ENCODE measurements at regions not wholly inside any gene's neighbourhood (a gene's known extent, or its start where the extent isn't known, plus 50 kb on each side); places are given as distances from the start of the nearest gene placed in this dataset.

DNA sequence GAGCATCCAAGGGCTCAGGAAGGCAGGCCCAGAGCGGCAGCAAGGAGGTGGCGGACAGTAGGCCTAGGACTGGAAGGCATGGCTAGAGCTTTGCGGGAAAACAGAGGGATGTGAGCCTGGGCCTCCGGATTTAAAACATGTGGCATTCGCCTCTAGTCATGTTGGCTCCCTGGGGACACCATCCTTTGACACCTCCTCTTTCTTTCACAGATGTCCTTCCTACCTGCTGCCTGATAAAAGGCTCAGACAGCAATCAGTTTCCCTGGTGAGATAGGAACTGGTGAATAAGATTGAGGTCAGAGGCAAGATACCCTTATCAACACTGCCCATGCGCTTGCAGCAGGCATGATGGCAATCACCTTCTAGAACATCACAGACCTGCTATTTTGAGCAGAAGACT lies 277.6 kb downstream of the SIPA1L2 start:
- H3K27me3 ChIP-seq (ENCODE audit: insufficient read depth, low read depth, low read length) = no peaks in the 10 kb centered on the region
- H3K9me2 ChIP-seq (ENCODE audit: insufficient read depth, low read length) = no peaks in the 10 kb centered on the region
- H3K4me3 ChIP-seq (ENCODE audit: low read length) = no peak overlapping the region
- no peaks in the 10 kb centered on the region for H4K20me1 ChIP-seq (ENCODE audit: insufficient read depth)
- no peak overlapping the region for H3K27ac ChIP-seq (ENCODE audit: low read length)
- H2AFZ ChIP-seq (ENCODE audit: low read depth, low read length) = no peak overlapping the region
- H3K79me2 ChIP-seq (replicated peaks; ENCODE audit: insufficient read depth, low read length) = no peaks in the 10 kb centered on the region
- no peaks in the 10 kb centered on the region for H3K9me3 ChIP-seq (ENCODE audit: low read length)
- H3K9ac ChIP-seq (ENCODE audit: low read length) = no peak overlapping the region
- no peak overlapping the region for H3K4me2 ChIP-seq (ENCODE audit: low read length)
- no peaks in the 10 kb centered on the region for H3F3A ChIP-seq (ENCODE audit: insufficient read depth, low read length, poor library complexity, severe bottlenecking)
- TF ChIP-seq EP300 (conservative IDR thresholded peaks at IDR 0.05; ENCODE audit: poor library complexity, severe bottlenecking) (no peak), CTCF (IDR thresholded peaks at IDR 0.05; ENCODE audit: poor library complexity, severe bottlenecking) (no peak), EZH2 (IDR thresholded peaks at IDR 0.05; ENCODE audit: borderline replicate concordance, insufficient read depth, low read length, poor library complexity, severe bottlenecking) (no peak), TAF1 (IDR thresholded peaks at IDR 0.05; ENCODE audit: low read depth) (no peak), MXI1 (conservative IDR thresholded peaks at IDR 0.05; ENCODE audit: poor library complexity, severe bottlenecking) (no peak), RAD21 (conservative IDR thresholded peaks at IDR 0.05) (no peak), SMC3 (conservative IDR thresholded peaks at IDR 0.05; ENCODE audit: poor library complexity) (no peak)
- TF ChIP-seq, protein P1, sequence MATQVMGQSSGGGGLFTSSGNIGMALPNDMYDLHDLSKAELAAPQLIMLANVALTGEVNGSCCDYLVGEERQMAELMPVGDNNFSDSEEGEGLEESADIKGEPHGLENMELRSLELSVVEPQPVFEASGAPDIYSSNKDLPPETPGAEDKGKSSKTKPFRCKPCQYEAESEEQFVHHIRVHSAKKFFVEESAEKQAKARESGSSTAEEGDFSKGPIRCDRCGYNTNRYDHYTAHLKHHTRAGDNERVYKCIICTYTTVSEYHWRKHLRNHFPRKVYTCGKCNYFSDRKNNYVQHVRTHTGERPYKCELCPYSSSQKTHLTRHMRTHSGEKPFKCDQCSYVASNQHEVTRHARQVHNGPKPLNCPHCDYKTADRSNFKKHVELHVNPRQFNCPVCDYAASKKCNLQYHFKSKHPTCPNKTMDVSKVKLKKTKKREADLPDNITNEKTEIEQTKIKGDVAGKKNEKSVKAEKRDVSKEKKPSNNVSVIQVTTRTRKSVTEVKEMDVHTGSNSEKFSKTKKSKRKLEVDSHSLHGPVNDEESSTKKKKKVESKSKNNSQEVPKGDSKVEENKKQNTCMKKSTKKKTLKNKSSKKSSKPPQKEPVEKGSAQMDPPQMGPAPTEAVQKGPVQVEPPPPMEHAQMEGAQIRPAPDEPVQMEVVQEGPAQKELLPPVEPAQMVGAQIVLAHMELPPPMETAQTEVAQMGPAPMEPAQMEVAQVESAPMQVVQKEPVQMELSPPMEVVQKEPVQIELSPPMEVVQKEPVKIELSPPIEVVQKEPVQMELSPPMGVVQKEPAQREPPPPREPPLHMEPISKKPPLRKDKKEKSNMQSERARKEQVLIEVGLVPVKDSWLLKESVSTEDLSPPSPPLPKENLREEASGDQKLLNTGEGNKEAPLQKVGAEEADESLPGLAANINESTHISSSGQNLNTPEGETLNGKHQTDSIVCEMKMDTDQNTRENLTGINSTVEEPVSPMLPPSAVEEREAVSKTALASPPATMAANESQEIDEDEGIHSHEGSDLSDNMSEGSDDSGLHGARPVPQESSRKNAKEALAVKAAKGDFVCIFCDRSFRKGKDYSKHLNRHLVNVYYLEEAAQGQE (IDR thresholded peaks at IDR 0.05; ENCODE audit: borderline replicate concordance) = no peak
- no peaks in the 10 kb centered on the region for H3K36me3 ChIP-seq (ENCODE audit: insufficient read depth, low read length)

GRCh38 chr1:232351335-232351734 lies 278.6 kb downstream of the SIPA1L2 start:
- Histone ChIP-seq H3K9ac (ENCODE audit: low read length) (no peak overlapping the region), H3K9me2 (ENCODE audit: insufficient read depth, low read length) (no peaks in the 10 kb centered on the region), H3K79me2 (replicated peaks; ENCODE audit: insufficient read depth, low read length) (no peaks in the 10 kb centered on the region), H3K9me3 (ENCODE audit: low read length) (no peaks in the 10 kb centered on the region), H3K36me3 (ENCODE audit: insufficient read depth, low read length) (no peaks in the 10 kb centered on the region), H4K20me1 (ENCODE audit: insufficient read depth) (no peaks in the 10 kb centered on the region), H3K4me3 (ENCODE audit: low read length) (no peak overlapping the region), H3K27ac (ENCODE audit: low read length) (no peak overlapping the region), H2AFZ (ENCODE audit: low read depth, low read length) (no peak overlapping the region), H3F3A (ENCODE audit: insufficient read depth, low read length, poor library complexity, severe bottlenecking) (no peaks in the 10 kb centered on the region), H3K27me3 (ENCODE audit: insufficient read depth, low read depth, low read length) (no peaks in the 10 kb centered on the region), H3K4me2 (ENCODE audit: low read length) (no peak overlapping the region)
- no peak for TF ChIP-seq POLR2AphosphoS5 (IDR thresholded peaks at IDR 0.05)
- no peak for TF ChIP-seq RAD21 (conservative IDR thresholded peaks at IDR 0.05)
- TF ChIP-seq EP300 (conservative IDR thresholded peaks at IDR 0.05; ENCODE audit: poor library complexity, severe bottlenecking) = no peak
- no peak for TF ChIP-seq TAF1 (IDR thresholded peaks at IDR 0.05; ENCODE audit: low read depth)
- no peak for TF ChIP-seq MXI1 (conservative IDR thresholded peaks at IDR 0.05; ENCODE audit: poor library complexity, severe bottlenecking)
- no peak for TF ChIP-seq CTCF (IDR thresholded peaks at IDR 0.05; ENCODE audit: poor library complexity, severe bottlenecking)
- TF ChIP-seq EZH2 (IDR thresholded peaks at IDR 0.05; ENCODE audit: borderline replicate concordance, insufficient read depth, low read length, poor library complexity, severe bottlenecking) = no peak
- TF ChIP-seq, protein P1 (IDR thresholded peaks at IDR 0.05; ENCODE audit: borderline replicate concordance) = no peak
